ENCODE measurements at regions not wholly inside any gene's neighbourhood (a gene's known extent, or its start where the extent isn't known, plus 50 kb on each side); places are given as distances from the start of the nearest gene placed in this dataset.

GRCh38 chr17:27947005-27947406 is 53.8 kb upstream of the LYRM9 start:
- H3K27ac ChIP-seq (ENCODE audit: low read depth, low read length), result no peak overlapping the region
- no peaks in the 10 kb centered on the region for H3K36me3 ChIP-seq (ENCODE audit: control insufficient read depth in 1 of 2, insufficient read depth in 2 of 2, low read length in 2 of 2)
- H3K4me2 ChIP-seq (ENCODE audit: low read length), result no peak overlapping the region
- no peaks in the 10 kb centered on the region for H3K9me2 ChIP-seq (ENCODE audit: insufficient read depth)
- DNase-seq (ENCODE audit: low read depth, low spot score) (no peak), ATAC-seq (no peak)
- ChIA-PET POLR2A (no interaction called here), CTCF (no interaction called here), RAD21 (ENCODE audit: low non-redundant PET in 1 of 2, low total read pairs in 2 of 2, uncharacterized antibody in 2 of 2, unreplicated experiment in 2 of 2) (no interaction called here)
- TF ChIP-seq FOSL1 (IDR thresholded peaks at IDR 0.05; ENCODE audit: low read depth) (no peak), SRF (IDR thresholded peaks at IDR 0.05; ENCODE audit: low read depth) (no peak), EZH2phosphoT487 (IDR thresholded peaks at IDR 0.05; ENCODE audit: borderline replicate concordance) (no peak), MAX (IDR thresholded peaks at IDR 0.05) (no peak), YY1 (IDR thresholded peaks at IDR 0.05; ENCODE audit: extremely low read depth, insufficient replicate concordance, low read depth, low read length) (no peak), CBX3 (IDR thresholded peaks at IDR 0.05; ENCODE audit: low read depth) (no peak), JUND (IDR thresholded peaks at IDR 0.05) (no peak), POLR2A (IDR thresholded peaks at IDR 0.05; ENCODE audit: borderline replicate concordance, extremely low read depth, insufficient read depth, insufficient read length) (no peak)
- peaks cover 6% of the 10 kb centered on the region; the same call in 1 of the 2 replicates for H3K27me3 ChIP-seq (ENCODE audit: insufficient read depth, low read length)
- intact Hi-C loops (cut with micrococcal nuclease), result no loop called here
- no peaks in the 10 kb centered on the region for H3K9me3 ChIP-seq (ENCODE audit: control insufficient read depth in 1 of 2, insufficient read depth in 1 of 2, low read depth in 1 of 2, low read length in 2 of 2)
- H3K4me3 ChIP-seq (replicated peaks in 1 of 2; ENCODE audit: low read depth in 1 of 2, low read length in 2 of 2), result no peak overlapping the region
- no peak overlapping the region for H2AFZ ChIP-seq (ENCODE audit: low read depth, low read length, poor library complexity, severe bottlenecking)
- no TSS peak for BruUV-seq (replicated peaks)
- no peaks in the 10 kb centered on the region for H3K4me1 ChIP-seq (ENCODE audit: control insufficient read depth in 1 of 2, insufficient read depth in 2 of 2, low read length in 2 of 2)
- H4K20me1 ChIP-seq (ENCODE audit: insufficient read depth), result no peaks in the 10 kb centered on the region
- no peaks in the 10 kb centered on the region for H3K79me2 ChIP-seq (ENCODE audit: insufficient read depth, low read length)
- H3K9ac ChIP-seq (ENCODE audit: low read length), result no peak overlapping the region

DNA sequence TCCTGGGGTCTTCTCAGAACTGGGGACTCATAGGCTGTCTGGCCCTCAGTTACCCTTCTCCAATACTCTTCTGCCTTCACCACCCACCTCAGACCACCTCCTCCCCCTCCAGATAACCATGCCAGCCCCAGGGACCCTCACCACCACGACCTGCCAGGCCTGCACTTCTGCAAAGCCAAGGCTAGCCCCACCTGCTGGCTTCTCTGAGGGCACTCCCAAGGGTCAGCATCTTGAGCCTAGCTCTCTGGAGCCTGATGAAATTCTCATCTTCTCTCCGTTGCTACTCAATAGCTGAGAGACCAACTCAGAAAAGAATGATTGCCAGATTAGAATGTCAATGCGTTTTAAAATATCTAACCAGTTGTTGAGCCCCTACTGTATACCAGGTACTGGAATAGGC is 56.1 kb upstream of the LYRM9 start:
- intact Hi-C loops (cut with micrococcal nuclease), result no loop called here
- no peak for DNase-seq (ENCODE audit: low read depth, low spot score)
- H3K27ac ChIP-seq (ENCODE audit: low read depth, low read length), result no peak overlapping the region
- no peak overlapping the region for H3K4me3 ChIP-seq (replicated peaks in 1 of 2; ENCODE audit: low read depth in 1 of 2, low read length in 2 of 2)
- peaks cover 10% of the 10 kb centered on the region; the same call in 1 of the 2 replicates for H3K27me3 ChIP-seq (ENCODE audit: insufficient read depth, low read length)
- H3K36me3 ChIP-seq (ENCODE audit: control insufficient read depth in 1 of 2, insufficient read depth in 2 of 2, low read length in 2 of 2), result no peaks in the 10 kb centered on the region
- no peak overlapping the region for H3K9ac ChIP-seq (ENCODE audit: low read length)
- ChIA-PET RAD21 (ENCODE audit: low non-redundant PET in 1 of 2, low total read pairs in 2 of 2, uncharacterized antibody in 2 of 2, unreplicated experiment in 2 of 2) (no interaction called here), CTCF (interaction anchor here (0.7 kb wide), 1 partner anchor 193 kb away, joined by 3 read pairs; no protein-coding TSS in a partner anchor), POLR2A (interaction anchor here (0.7 kb wide), 1 partner anchor 92 kb away, joined by 4 read pairs; no protein-coding TSS in a partner anchor)
- H3K9me3 ChIP-seq (ENCODE audit: control insufficient read depth in 1 of 2, insufficient read depth in 1 of 2, low read depth in 1 of 2, low read length in 2 of 2), result no peaks in the 10 kb centered on the region
- no peak for ATAC-seq
- H3K9me2 ChIP-seq (ENCODE audit: insufficient read depth), result no peaks in the 10 kb centered on the region
- H3K4me2 ChIP-seq (ENCODE audit: low read length), result no peak overlapping the region
- H3K79me2 ChIP-seq (ENCODE audit: insufficient read depth, low read length), result no peaks in the 10 kb centered on the region
- H2AFZ ChIP-seq (ENCODE audit: low read depth, low read length, poor library complexity, severe bottlenecking), result no peak overlapping the region
- no peaks in the 10 kb centered on the region for H4K20me1 ChIP-seq (ENCODE audit: insufficient read depth)
- BruUV-seq (replicated peaks), result no TSS peak
- H3K4me1 ChIP-seq (ENCODE audit: control insufficient read depth in 1 of 2, insufficient read depth in 2 of 2, low read length in 2 of 2), result 0 out of 4 replicates have a peak, but pooled peaks cover 0 to 3% of the 10 kb centered on the region in 2 experiments
- TF ChIP-seq SRF (IDR thresholded peaks at IDR 0.05; ENCODE audit: low read depth) (no peak), YY1 (IDR thresholded peaks at IDR 0.05; ENCODE audit: extremely low read depth, insufficient replicate concordance, low read depth, low read length) (no peak), SIN3A (IDR thresholded peaks at IDR 0.05; ENCODE audit: low read depth) (no peak), RAD21 (IDR thresholded peaks at IDR 0.05; ENCODE audit: low read depth) (no peak), FOSL1 (IDR thresholded peaks at IDR 0.05; ENCODE audit: low read depth) (no peak), EZH2phosphoT487 (IDR thresholded peaks at IDR 0.05; ENCODE audit: borderline replicate concordance) (no peak), TCF7L2 (IDR thresholded peaks at IDR 0.05; ENCODE audit: borderline replicate concordance, extremely low read depth, insufficient read depth, insufficient read length) (no peak), ELF1 (IDR thresholded peaks at IDR 0.05; ENCODE audit: borderline replicate concordance, low read depth) (no peak), CEBPB (IDR thresholded peaks at IDR 0.05; ENCODE audit: low read depth) (no peak), POLR2A (IDR thresholded peaks at IDR 0.05; ENCODE audit: borderline replicate concordance, extremely low read depth, insufficient read depth, insufficient read length) (no peak), JUND (IDR thresholded peaks at IDR 0.05) (no peak), SP1 (IDR thresholded peaks at IDR 0.05; ENCODE audit: low read depth) (no peak), EGR1 (IDR thresholded peaks at IDR 0.05; ENCODE audit: low read depth) (no peak)
- TF ChIP-seq, protein P1, sequence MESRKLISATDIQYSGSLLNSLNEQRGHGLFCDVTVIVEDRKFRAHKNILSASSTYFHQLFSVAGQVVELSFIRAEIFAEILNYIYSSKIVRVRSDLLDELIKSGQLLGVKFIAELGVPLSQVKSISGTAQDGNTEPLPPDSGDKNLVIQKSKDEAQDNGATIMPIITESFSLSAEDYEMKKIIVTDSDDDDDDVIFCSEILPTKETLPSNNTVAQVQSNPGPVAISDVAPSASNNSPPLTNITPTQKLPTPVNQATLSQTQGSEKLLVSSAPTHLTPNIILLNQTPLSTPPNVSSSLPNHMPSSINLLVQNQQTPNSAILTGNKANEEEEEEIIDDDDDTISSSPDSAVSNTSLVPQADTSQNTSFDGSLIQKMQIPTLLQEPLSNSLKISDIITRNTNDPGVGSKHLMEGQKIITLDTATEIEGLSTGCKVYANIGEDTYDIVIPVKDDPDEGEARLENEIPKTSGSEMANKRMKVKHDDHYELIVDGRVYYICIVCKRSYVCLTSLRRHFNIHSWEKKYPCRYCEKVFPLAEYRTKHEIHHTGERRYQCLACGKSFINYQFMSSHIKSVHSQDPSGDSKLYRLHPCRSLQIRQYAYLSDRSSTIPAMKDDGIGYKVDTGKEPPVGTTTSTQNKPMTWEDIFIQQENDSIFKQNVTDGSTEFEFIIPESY (IDR thresholded peaks at IDR 0.05; ENCODE audit: extremely low read depth, insufficient replicate concordance, low read length), result no peak
- TF ChIP-seq, protein P2, sequence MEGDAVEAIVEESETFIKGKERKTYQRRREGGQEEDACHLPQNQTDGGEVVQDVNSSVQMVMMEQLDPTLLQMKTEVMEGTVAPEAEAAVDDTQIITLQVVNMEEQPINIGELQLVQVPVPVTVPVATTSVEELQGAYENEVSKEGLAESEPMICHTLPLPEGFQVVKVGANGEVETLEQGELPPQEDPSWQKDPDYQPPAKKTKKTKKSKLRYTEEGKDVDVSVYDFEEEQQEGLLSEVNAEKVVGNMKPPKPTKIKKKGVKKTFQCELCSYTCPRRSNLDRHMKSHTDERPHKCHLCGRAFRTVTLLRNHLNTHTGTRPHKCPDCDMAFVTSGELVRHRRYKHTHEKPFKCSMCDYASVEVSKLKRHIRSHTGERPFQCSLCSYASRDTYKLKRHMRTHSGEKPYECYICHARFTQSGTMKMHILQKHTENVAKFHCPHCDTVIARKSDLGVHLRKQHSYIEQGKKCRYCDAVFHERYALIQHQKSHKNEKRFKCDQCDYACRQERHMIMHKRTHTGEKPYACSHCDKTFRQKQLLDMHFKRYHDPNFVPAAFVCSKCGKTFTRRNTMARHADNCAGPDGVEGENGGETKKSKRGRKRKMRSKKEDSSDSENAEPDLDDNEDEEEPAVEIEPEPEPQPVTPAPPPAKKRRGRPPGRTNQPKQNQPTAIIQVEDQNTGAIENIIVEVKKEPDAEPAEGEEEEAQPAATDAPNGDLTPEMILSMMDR (IDR thresholded peaks at IDR 0.05 in 2 of 3, conservative IDR thresholded peaks at IDR 0.05 in 1 of 3; ENCODE audit: borderline replicate concordance in 1 of 3, insufficient read depth in 1 of 3, low read depth in 2 of 3, low read length in 2 of 3), result no peak
